SK-N-SH treated with all-trans-retinoic acid at 6 μM for 48 hours (cell line): ENCODE measurements at regions not wholly inside any gene's neighbourhood (a gene's known extent, or its start where the extent isn't known, plus 50 kb on each side); places are given as distances from the start of the nearest gene placed in this dataset.

ENCODE experiments used
- BACH2 ChIP-seq: fragments of 250-450 bp; sonication (Bioruptor Pico); IDR thresholded peaks from 2 replicates; pipeline ENCODE4 v1.9.0; 2021; ENCODE audit warnings: mild to moderate bottlenecking, borderline replicate concordance
- CREB5 ChIP-seq: fragments of 250-450 bp; sonication (Bioruptor Pico); IDR thresholded peaks from 2 replicates; pipeline ENCODE4 v1.5.1; 2020; ENCODE audit warnings: low read depth, mild to moderate bottlenecking, moderate library complexity
- CSDC2 ChIP-seq: fragments of 250-450 bp; sonication (Bioruptor Pico); IDR thresholded peaks from 2 replicates; pipeline ENCODE4 v1.5.0; 2020; ENCODE audit warnings: mild to moderate bottlenecking, moderate library complexity
- CSRNP3 ChIP-seq: fragments of 250-450 bp; sonication (Bioruptor Pico); IDR thresholded peaks from 2 replicates; pipeline ENCODE4 v1.5.1; 2021; ENCODE audit warnings: mild to moderate bottlenecking, moderate library complexity
- OSR1 ChIP-seq: fragments of 250-450 bp; sonication (Bioruptor Pico); IDR thresholded peaks from 2 replicates; pipeline ENCODE4 v1.8.0; 2022; ENCODE audit warnings: moderate library complexity, mild to moderate bottlenecking, inconsistent platforms
- PATZ1 ChIP-seq: fragments of 250-450 bp; sonication (Bioruptor Pico); IDR thresholded peaks from 2 replicates; pipeline ENCODE4 v1.8.0; 2020; ENCODE audit warnings: mild to moderate bottlenecking, moderate library complexity, borderline replicate concordance
- PPARA ChIP-seq: fragments of 250-450 bp; sonication (Bioruptor Pico); IDR thresholded peaks from 2 replicates; pipeline ENCODE4 v1.5.0; 2020; ENCODE audit warnings: mild to moderate bottlenecking, borderline replicate concordance
- TOX ChIP-seq: fragments of 250-450 bp; sonication (Bioruptor Pico); IDR thresholded peaks from 2 replicates; pipeline ENCODE4 v1.8.0; 2021; ENCODE audit warnings: mild to moderate bottlenecking, moderate library complexity, borderline replicate concordance
- ZFP3 ChIP-seq: fragments of 250-450 bp; sonication (Bioruptor Pico); IDR thresholded peaks from 2 replicates; pipeline ENCODE4 v1.5.0; 2020; ENCODE audit warnings: mild to moderate bottlenecking, moderate library complexity
- ZFP30 ChIP-seq: fragments of 450-650 bp; formaldehyde crosslinking; IDR thresholded peaks from 2 replicates; pipeline ENCODE4 v1.5.0; 2022; ENCODE audit warnings: mild to moderate bottlenecking, moderate library complexity

GRCh38 chr4:188892837-188893236 lies 753.6 kb downstream of the TRIML1 start:
- TF ChIP-seq PATZ1 (CRISPR knock-in tag) (no peak), ZFP30 (CRISPR knock-in tag) (no peak), TOX (CRISPR knock-in tag) (no peak), CSDC2 (CRISPR knock-in tag) (no peak), ZFP3 (CRISPR knock-in tag) (no peak), CREB5 (CRISPR knock-in tag) (no peak), BACH2 (no peak), PPARA (CRISPR knock-in tag) (no peak), OSR1 (CRISPR knock-in tag) (no peak), CSRNP3 (CRISPR knock-in tag) (no peak)
